PC-3 (cell line): ENCODE measurements at regions not wholly inside any gene's neighbourhood (a gene's known extent, or its start where the extent isn't known, plus 50 kb on each side); places are given as distances from the start of the nearest gene placed in this dataset.

Experiments
- ATAC-seq: fragments of 200-7000 bp; cut with Tn5 transposase; 2 replicates; pipeline ENCODE4 v1.9.1; 2020; ENCODE audit warnings: mild to moderate bottlenecking, moderate library complexity
- BruUV-seq: library from RNA; stranded (reverse); fragments of 400-500 nt; replicated peaks from 2 replicates; lab custom pipeline; 2021; lab: Mats Ljungman, UMichigan
- CTCF ChIA-PET: fragments of 300-600 bp; sonication (Branson Sonifier 250); formaldehyde crosslinking; loops from one replicate; lab custom pipeline; 2022; ENCODE audit warnings: antibody characterized with exemption; lab: Charles Lee
- POLR2A ChIA-PET: fragments of 300-600 bp; sonication (Branson Sonifier 250); formaldehyde crosslinking; loops from one replicate; lab custom pipeline; 2022; ENCODE audit warnings: antibody characterized with exemption; ENCODE audit not compliant: unreplicated experiment; lab: Charles Lee
- DNase-seq: peaks from one replicate; pipeline ENCODE4 v3.0.0-alpha.2; 2015
- H2AFZ ChIP-seq: fragments of 300-600 bp; sonication (generic); 2 replicates; pipeline ENCODE4 v1.6.0; 2016; ENCODE audit warnings: antibody characterized with exemption, low read length
- H3F3A ChIP-seq: fragments of 300-600 bp; sonication (generic); one replicate; pipeline ENCODE4 v1.6.0; 2017; ENCODE audit warnings: antibody characterized with exemption, low read length, control low read depth, mild to moderate bottlenecking; ENCODE audit not compliant: unreplicated experiment
- H3K27ac ChIP-seq: fragments of 300-600 bp; sonication (generic); 2 replicates; pipeline ENCODE4 v1.5.1; 2016; ENCODE audit warnings: mild to moderate bottlenecking, low read length
- H3K27me3 ChIP-seq: fragments of 300-600 bp; sonication (generic); 2 replicates; pipeline ENCODE4 v1.6.1; 2016; ENCODE audit warnings: low read length, mixed read lengths
- H3K36me3 ChIP-seq: fragments of 300-600 bp; sonication (generic); 2 replicates; pipeline ENCODE4 v1.6.1; 2016; ENCODE audit warnings: low read depth, mixed run types, low read length, mixed read lengths
- H3K4me1 ChIP-seq: fragments of 300-600 bp; sonication (generic); 2 replicates; pipeline ENCODE4 v1.5.1; 2016; ENCODE audit warnings: low read length; ENCODE audit not compliant: insufficient read depth
- H3K4me2 ChIP-seq: fragments of 300-600 bp; sonication (generic); 2 replicates; pipeline ENCODE4 v1.6.0; 2016; ENCODE audit warnings: low read length
- H3K4me3 ChIP-seq: fragments of 300-600 bp; sonication (generic); 2 replicates; pipeline ENCODE4 v1.5.1; 2016; ENCODE audit warnings: mild to moderate bottlenecking, low read length, mixed read lengths
- H3K79me2 ChIP-seq: fragments of 300-600 bp; sonication (generic); 2 replicates; pipeline ENCODE4 v1.6.1; 2017; ENCODE audit warnings: low read length, mixed read lengths
- H3K9ac ChIP-seq: fragments of 300-600 bp; sonication (generic); 2 replicates; pipeline ENCODE4 v1.6.0; 2016; ENCODE audit warnings: mild to moderate bottlenecking, low read length
- H3K9me2 ChIP-seq: fragments of 300-600 bp; sonication (generic); replicated peaks from 2 replicates; pipeline ENCODE4 v1.6.1; 2016; ENCODE audit warnings: mixed run types, low read length, mixed read lengths
- H3K9me3 ChIP-seq: fragments of 300-600 bp; sonication (generic); 2 replicates; pipeline ENCODE4 v1.6.1; 2016; ENCODE audit warnings: low read length, mixed read lengths
- H4K20me1 ChIP-seq: fragments of 300-600 bp; sonication (generic); 2 replicates; pipeline ENCODE4 v1.6.1; 2016; ENCODE audit warnings: low read length, mixed read lengths
- EZH2 ChIP-seq: fragments of 300-600 bp; sonication (generic); IDR thresholded peaks from one replicate; pipeline ENCODE4 v1.6.1; 2017; ENCODE audit warnings: antibody characterized with exemption, mild to moderate bottlenecking, low read length; ENCODE audit not compliant: unreplicated experiment
- EZH2phosphoT487 ChIP-seq: fragments of 300-600 bp; sonication (generic); IDR thresholded peaks from 2 replicates; pipeline ENCODE4 v1.6.1; 2018; ENCODE audit warnings: mild to moderate bottlenecking, antibody characterized with exemption, low read length, borderline replicate concordance
- intact Hi-C: fragments of 100-400 bp; cut with micrococcal nuclease; formaldehyde crosslinking; loops from 2 replicates; pipeline ENCODE4 v1.9.0; 2023
- TF ChIP-seq, protein P1 (sequence below): fragments of 300-600 bp; sonication (generic); conservative IDR thresholded peaks from 2 replicates; pipeline ENCODE4 v1.5.1; 2017; ENCODE audit warnings: antibody characterized with exemption, low read depth, mild to moderate bottlenecking, low read length

DNA sequence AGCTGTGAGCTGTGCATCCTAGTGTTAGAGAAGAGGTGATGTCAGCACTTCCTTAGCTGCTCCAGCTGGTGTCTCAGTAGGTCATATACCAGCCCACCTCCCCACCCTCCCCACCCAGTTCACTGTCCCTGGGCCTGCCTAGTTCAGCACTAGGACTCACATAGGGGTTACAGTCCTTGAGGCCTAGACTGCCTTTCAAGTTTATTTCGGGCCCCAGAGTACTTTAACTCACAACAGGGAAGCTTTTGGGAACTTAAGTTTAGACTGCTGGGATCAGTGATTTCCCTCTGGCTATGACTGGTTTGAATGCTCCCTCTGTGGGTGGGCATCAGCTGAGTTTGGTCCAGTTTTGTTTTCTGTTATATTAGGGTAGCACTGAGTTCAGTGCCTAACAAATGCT, 139.2 kb upstream of the MMS22L start:
- H3K79me2 ChIP-seq: no peaks in the 10 kb centered on the region
- no peak overlapping the region for H3K9ac ChIP-seq
- no TSS peak for BruUV-seq
- ChIA-PET POLR2A (no interaction called here), CTCF (no interaction called here)
- ATAC-seq: no peak
- no peaks in the 10 kb centered on the region for H3K36me3 ChIP-seq
- intact Hi-C loops: no loop called here
- H3K4me1 ChIP-seq: no peaks in the 10 kb centered on the region
- no peak overlapping the region for H3K4me2 ChIP-seq
- no peak overlapping the region for H2AFZ ChIP-seq
- H3K27ac ChIP-seq: no peak overlapping the region
- no peaks in the 10 kb centered on the region for H3K9me2 ChIP-seq
- H3K27me3 ChIP-seq: no peaks in the 10 kb centered on the region
- DNase-seq: no peak
- H3F3A ChIP-seq: no peaks in the 10 kb centered on the region
- H4K20me1 ChIP-seq: no peaks in the 10 kb centered on the region
- TF ChIP-seq EZH2phosphoT487: no peak
- no peak for TF ChIP-seq EZH2
- TF ChIP-seq, protein P1, sequence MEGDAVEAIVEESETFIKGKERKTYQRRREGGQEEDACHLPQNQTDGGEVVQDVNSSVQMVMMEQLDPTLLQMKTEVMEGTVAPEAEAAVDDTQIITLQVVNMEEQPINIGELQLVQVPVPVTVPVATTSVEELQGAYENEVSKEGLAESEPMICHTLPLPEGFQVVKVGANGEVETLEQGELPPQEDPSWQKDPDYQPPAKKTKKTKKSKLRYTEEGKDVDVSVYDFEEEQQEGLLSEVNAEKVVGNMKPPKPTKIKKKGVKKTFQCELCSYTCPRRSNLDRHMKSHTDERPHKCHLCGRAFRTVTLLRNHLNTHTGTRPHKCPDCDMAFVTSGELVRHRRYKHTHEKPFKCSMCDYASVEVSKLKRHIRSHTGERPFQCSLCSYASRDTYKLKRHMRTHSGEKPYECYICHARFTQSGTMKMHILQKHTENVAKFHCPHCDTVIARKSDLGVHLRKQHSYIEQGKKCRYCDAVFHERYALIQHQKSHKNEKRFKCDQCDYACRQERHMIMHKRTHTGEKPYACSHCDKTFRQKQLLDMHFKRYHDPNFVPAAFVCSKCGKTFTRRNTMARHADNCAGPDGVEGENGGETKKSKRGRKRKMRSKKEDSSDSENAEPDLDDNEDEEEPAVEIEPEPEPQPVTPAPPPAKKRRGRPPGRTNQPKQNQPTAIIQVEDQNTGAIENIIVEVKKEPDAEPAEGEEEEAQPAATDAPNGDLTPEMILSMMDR: no peak
- H3K4me3 ChIP-seq: no peak overlapping the region
- no peaks in the 10 kb centered on the region for H3K9me3 ChIP-seq

DNA sequence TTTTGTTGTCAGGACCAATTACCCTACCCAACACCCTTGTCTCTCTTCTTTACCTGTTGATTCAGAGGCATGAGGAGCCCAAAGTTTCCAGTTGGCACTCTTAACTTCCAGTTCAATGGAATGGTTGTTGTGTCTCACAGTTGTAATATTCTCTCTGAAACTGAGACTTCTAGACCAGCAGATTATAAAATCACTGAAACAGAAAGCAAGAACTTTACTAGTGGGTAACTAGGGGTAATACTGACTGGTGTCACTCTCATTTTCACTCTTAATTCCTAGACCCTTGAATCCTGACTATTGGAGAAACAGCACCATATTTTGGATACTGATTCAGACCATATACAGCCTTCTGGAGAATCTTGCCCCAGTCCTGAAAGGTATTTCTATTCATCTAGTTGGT, 140.2 kb upstream of the MMS22L start:
- BruUV-seq: no TSS peak
- no peak overlapping the region for H2AFZ ChIP-seq
- ATAC-seq (no peak), DNase-seq (no peak)
- H3K9ac ChIP-seq: no peak overlapping the region
- H3K27me3 ChIP-seq: no peaks in the 10 kb centered on the region
- H3K9me3 ChIP-seq: no peaks in the 10 kb centered on the region
- H3F3A ChIP-seq: no peaks in the 10 kb centered on the region
- H3K4me2 ChIP-seq: no peak overlapping the region
- H3K79me2 ChIP-seq: no peaks in the 10 kb centered on the region
- ChIA-PET CTCF (no interaction called here), POLR2A (no interaction called here)
- no peaks in the 10 kb centered on the region for H4K20me1 ChIP-seq
- no peaks in the 10 kb centered on the region for H3K36me3 ChIP-seq
- no peaks in the 10 kb centered on the region for H3K9me2 ChIP-seq
- H3K4me1 ChIP-seq: no peaks in the 10 kb centered on the region
- H3K4me3 ChIP-seq: no peak overlapping the region
- intact Hi-C loops: no loop called here
- no peak overlapping the region for H3K27ac ChIP-seq
- TF ChIP-seq EZH2phosphoT487: no peak
- no peak for TF ChIP-seq EZH2
- TF ChIP-seq, protein P1: no peak

DNA sequence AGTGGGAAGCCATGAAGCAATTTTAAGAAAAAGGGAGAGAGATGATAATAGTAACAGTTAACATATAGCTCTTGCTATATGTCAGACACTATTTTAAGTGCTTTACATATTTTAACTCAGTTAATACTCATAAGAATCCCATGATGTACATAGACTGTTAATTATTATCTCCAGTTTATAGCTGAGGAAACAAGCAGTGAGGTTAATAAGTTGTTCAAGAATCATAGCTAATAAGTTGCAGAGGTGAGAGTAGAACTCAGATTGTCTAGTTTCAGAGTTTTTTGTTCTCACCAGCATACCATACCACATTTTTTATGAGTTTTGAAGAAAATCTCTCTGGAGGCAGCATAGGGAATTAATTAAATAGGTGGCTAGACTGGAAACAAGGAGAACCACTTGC, 144.6 kb upstream of the MMS22L start:
- Histone ChIP-seq H3K79me2 (no peaks in the 10 kb centered on the region), H3K9ac (no peak overlapping the region), H3K4me1 (no peaks in the 10 kb centered on the region), H3K4me2 (no peak overlapping the region), H3K27me3 (no peaks in the 10 kb centered on the region), H3K36me3 (no peaks in the 10 kb centered on the region), H2AFZ (no peak overlapping the region), H3K4me3 (no peak overlapping the region), H3K9me2 (no peaks in the 10 kb centered on the region), H3K27ac (no peak overlapping the region), H3F3A (no peaks in the 10 kb centered on the region), H3K9me3 (no peaks in the 10 kb centered on the region), H4K20me1 (no peaks in the 10 kb centered on the region)
- DNase-seq (no peak), ATAC-seq (no peak)
- ChIA-PET POLR2A (no interaction called here), CTCF (no interaction called here)
- no peak for TF ChIP-seq EZH2
- TF ChIP-seq, protein P1: no peak
- no peak for TF ChIP-seq EZH2phosphoT487
- intact Hi-C loops: no loop called here
- no TSS peak for BruUV-seq
